ENCODE measurements at regions not wholly inside any gene's neighbourhood (a gene's known extent, or its start where the extent isn't known, plus 50 kb on each side); places are given as distances from the start of the nearest gene placed in this dataset.

- Histone ChIP-seq H3K4me3 (no peak overlapping the region), H3K27me3 (ENCODE audit: low read depth) (no peaks in the 10 kb centered on the region), H3K4me1 (no peaks in the 10 kb centered on the region), H3K9me3 (no peaks in the 10 kb centered on the region), H3K36me3 (replicated peaks) (no peaks in the 10 kb centered on the region)
- in situ Hi-C loops (cut with MboI; ENCODE audit: low sequenced_read_pairs), result no loop called here
- no peak for DNase-seq (ENCODE audit: low spot score in 2 of 2)
These were observed 402.1 kb downstream of the AACS start for GRCh38 chr12:125467363-125467762.

GRCh38 chr12:125469683-125470082, 404.4 kb downstream of the AACS start:
- H3K36me3 ChIP-seq (replicated peaks), result no peaks in the 10 kb centered on the region
- H3K9me3 ChIP-seq, result no peaks in the 10 kb centered on the region
- in situ Hi-C loops (cut with MboI; ENCODE audit: low sequenced_read_pairs), result no loop called here
- no peak overlapping the region for H3K4me3 ChIP-seq
- DNase-seq (ENCODE audit: low spot score in 2 of 2), result no peak
- no peaks in the 10 kb centered on the region for H3K4me1 ChIP-seq
- H3K27me3 ChIP-seq (ENCODE audit: low read depth), result no peaks in the 10 kb centered on the region

- no peak for DNase-seq (ENCODE audit: low spot score in 2 of 2)
- Histone ChIP-seq H3K27me3 (ENCODE audit: low read depth) (no peaks in the 10 kb centered on the region), H3K4me3 (no peak overlapping the region), H3K4me1 (no peaks in the 10 kb centered on the region), H3K36me3 (replicated peaks) (no peaks in the 10 kb centered on the region), H3K9me3 (no peaks in the 10 kb centered on the region)
- in situ Hi-C loops (cut with MboI; ENCODE audit: low sequenced_read_pairs), result no loop called here
These were observed 405.9 kb downstream of the AACS start for GRCh38 chr12:125470838-125471783.

- no peaks in the 10 kb centered on the region for H3K4me1 ChIP-seq
- no peak overlapping the region for H3K4me3 ChIP-seq
- in situ Hi-C loops (cut with MboI; ENCODE audit: low sequenced_read_pairs), result no loop called here
- H3K27me3 ChIP-seq (ENCODE audit: low read depth), result no peaks in the 10 kb centered on the region
- DNase-seq (ENCODE audit: low spot score in 2 of 2), result no peak
- no peaks in the 10 kb centered on the region for H3K36me3 ChIP-seq (replicated peaks)
- H3K9me3 ChIP-seq, result no peaks in the 10 kb centered on the region
These were observed 408.3 kb downstream of the AACS start for GRCh38 chr12:125473501-125473900.

- Histone ChIP-seq H3K4me1 (no peaks in the 10 kb centered on the region), H3K4me3 (no peak overlapping the region), H3K36me3 (replicated peaks) (no peaks in the 10 kb centered on the region), H3K27me3 (ENCODE audit: low read depth) (no peaks in the 10 kb centered on the region), H3K9me3 (no peaks in the 10 kb centered on the region)
- DNase-seq (ENCODE audit: low spot score in 2 of 2), result no peak
- in situ Hi-C loops (cut with MboI; ENCODE audit: low sequenced_read_pairs), result no loop called here
These were observed 422.1 kb downstream of the AACS start for GRCh38 chr12:125487336-125487735.

- DNase-seq (ENCODE audit: low spot score in 2 of 2), result no peak
- Histone ChIP-seq H3K9me3 (no peaks in the 10 kb centered on the region), H3K4me1 (no peaks in the 10 kb centered on the region), H3K36me3 (replicated peaks) (no peaks in the 10 kb centered on the region), H3K4me3 (no peak overlapping the region), H3K27me3 (ENCODE audit: low read depth) (no peaks in the 10 kb centered on the region)
- in situ Hi-C loops (cut with MboI; ENCODE audit: low sequenced_read_pairs), result no loop called here
These were observed 426.3 kb downstream of the AACS start for GRCh38 chr12:125491553-125491952.

GRCh38 chr12:125492354-125493270, 427.4 kb downstream of the AACS start:
- in situ Hi-C loops (cut with MboI; ENCODE audit: low sequenced_read_pairs), result no loop called here
- H3K27me3 ChIP-seq (ENCODE audit: low read depth), result no peaks in the 10 kb centered on the region
- H3K36me3 ChIP-seq (replicated peaks), result no peaks in the 10 kb centered on the region
- no peaks in the 10 kb centered on the region for H3K4me1 ChIP-seq
- no peak for DNase-seq (ENCODE audit: low spot score in 2 of 2)
- H3K9me3 ChIP-seq, result no peaks in the 10 kb centered on the region
- no peak overlapping the region for H3K4me3 ChIP-seq

- H3K4me1 ChIP-seq, result no peaks in the 10 kb centered on the region
- H3K36me3 ChIP-seq (replicated peaks), result no peaks in the 10 kb centered on the region
- no peaks in the 10 kb centered on the region for H3K9me3 ChIP-seq
- no peaks in the 10 kb centered on the region for H3K27me3 ChIP-seq (ENCODE audit: low read depth)
- no peak overlapping the region for H3K4me3 ChIP-seq
- in situ Hi-C loops (cut with MboI; ENCODE audit: low sequenced_read_pairs), result no loop called here
- DNase-seq (ENCODE audit: low spot score in 2 of 2), result no peak
These were observed 428.6 kb downstream of the AACS start for GRCh38 chr12:125493704-125494308.

GRCh38 chr12:125503128-125503527, 437.9 kb downstream of the AACS start:
- no peak overlapping the region for H3K4me3 ChIP-seq
- in situ Hi-C loops (cut with MboI; ENCODE audit: low sequenced_read_pairs), result no loop called here
- H3K27me3 ChIP-seq (ENCODE audit: low read depth), result no peaks in the 10 kb centered on the region
- no peaks in the 10 kb centered on the region for H3K4me1 ChIP-seq
- no peaks in the 10 kb centered on the region for H3K9me3 ChIP-seq
- H3K36me3 ChIP-seq (replicated peaks), result no peaks in the 10 kb centered on the region
- DNase-seq (ENCODE audit: low spot score in 2 of 2), result no peak

- no peak for DNase-seq (ENCODE audit: low spot score in 2 of 2)
- Histone ChIP-seq H3K4me3 (no peak overlapping the region), H3K27me3 (ENCODE audit: low read depth) (no peaks in the 10 kb centered on the region), H3K36me3 (replicated peaks) (no peaks in the 10 kb centered on the region), H3K9me3 (no peaks in the 10 kb centered on the region), H3K4me1 (no peaks in the 10 kb centered on the region)
- in situ Hi-C loops (cut with MboI; ENCODE audit: low sequenced_read_pairs), result no loop called here
These were observed 444.0 kb downstream of the AACS start for GRCh38 chr12:125509195-125509594.

- Histone ChIP-seq H3K9me3 (no peaks in the 10 kb centered on the region), H3K36me3 (replicated peaks) (no peaks in the 10 kb centered on the region), H3K4me1 (no peaks in the 10 kb centered on the region), H3K27me3 (ENCODE audit: low read depth) (no peaks in the 10 kb centered on the region), H3K4me3 (no peak overlapping the region)
- in situ Hi-C loops (cut with MboI; ENCODE audit: low sequenced_read_pairs), result no loop called here
- no peak for DNase-seq (ENCODE audit: low spot score in 2 of 2)
These were observed 447.5 kb downstream of the AACS start for GRCh38 chr12:125512541-125513298.

- no peak overlapping the region for H3K4me3 ChIP-seq
- in situ Hi-C loops (cut with MboI; ENCODE audit: low sequenced_read_pairs), result no loop called here
- H3K9me3 ChIP-seq, result no peaks in the 10 kb centered on the region
- no peaks in the 10 kb centered on the region for H3K4me1 ChIP-seq
- no peaks in the 10 kb centered on the region for H3K36me3 ChIP-seq (replicated peaks)
- DNase-seq (ENCODE audit: low spot score in 2 of 2), result no peak
- no peaks in the 10 kb centered on the region for H3K27me3 ChIP-seq (ENCODE audit: low read depth)
These were observed 450.7 kb downstream of the AACS start for GRCh38 chr12:125515887-125516286.

- Histone ChIP-seq H3K36me3 (replicated peaks) (no peaks in the 10 kb centered on the region), H3K9me3 (no peaks in the 10 kb centered on the region), H3K4me3 (no peak overlapping the region), H3K4me1 (no peaks in the 10 kb centered on the region), H3K27me3 (ENCODE audit: low read depth) (no peaks in the 10 kb centered on the region)
- no peak for DNase-seq (ENCODE audit: low spot score in 2 of 2)
- in situ Hi-C loops (cut with MboI; ENCODE audit: low sequenced_read_pairs), result no loop called here
These were observed 452.8 kb downstream of the AACS start for GRCh38 chr12:125518074-125518473.

Measured in HAP-1 (cell line).